ENCODE measurements at regions not wholly inside any gene's neighbourhood (a gene's known extent, or its start where the extent isn't known, plus 50 kb on each side); places are given as distances from the start of the nearest gene placed in this dataset.

DNA sequence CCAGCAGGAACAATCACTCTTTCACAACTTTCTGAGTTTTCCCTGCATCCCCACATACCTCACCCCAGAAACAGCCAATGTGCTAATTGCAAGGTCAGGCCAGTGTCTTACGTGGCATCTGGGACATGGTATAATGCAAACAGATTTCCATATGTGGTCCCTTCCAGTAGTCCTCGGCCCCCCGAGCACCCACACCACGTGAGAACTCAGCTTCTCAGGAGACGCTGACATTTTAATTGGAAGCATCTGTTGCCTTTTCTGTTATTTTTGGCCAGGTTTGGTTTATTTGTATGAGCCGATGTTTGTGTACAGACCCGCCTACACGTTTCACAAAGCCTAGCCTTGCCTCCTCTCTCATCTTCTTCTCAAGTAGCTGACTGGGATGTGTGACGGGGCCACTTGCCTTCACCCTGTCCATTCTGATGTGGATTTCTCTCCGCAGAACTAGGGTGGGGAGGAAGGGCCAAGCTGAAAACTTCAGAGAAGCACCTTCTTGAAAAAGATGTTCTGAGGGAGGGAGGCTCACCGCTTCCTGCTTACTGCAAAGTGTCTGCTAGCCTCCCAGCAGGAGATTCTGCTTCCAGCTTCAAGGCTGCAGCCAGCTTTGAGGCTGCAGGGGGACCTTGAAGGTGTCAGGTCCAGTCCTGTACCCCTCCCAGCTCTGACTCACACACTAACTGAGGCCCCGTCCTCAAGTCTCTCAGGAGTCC is 109.6 kb upstream of the SLC14A2 start:
- DNase-seq (ENCODE audit: extremely low read depth, low read depth): peak; percentile 75
- no peak overlapping the region for H3K4me3 ChIP-seq (replicated peaks; ENCODE audit: low read depth, low read length)
- TF ChIP-seq, protein P1, sequence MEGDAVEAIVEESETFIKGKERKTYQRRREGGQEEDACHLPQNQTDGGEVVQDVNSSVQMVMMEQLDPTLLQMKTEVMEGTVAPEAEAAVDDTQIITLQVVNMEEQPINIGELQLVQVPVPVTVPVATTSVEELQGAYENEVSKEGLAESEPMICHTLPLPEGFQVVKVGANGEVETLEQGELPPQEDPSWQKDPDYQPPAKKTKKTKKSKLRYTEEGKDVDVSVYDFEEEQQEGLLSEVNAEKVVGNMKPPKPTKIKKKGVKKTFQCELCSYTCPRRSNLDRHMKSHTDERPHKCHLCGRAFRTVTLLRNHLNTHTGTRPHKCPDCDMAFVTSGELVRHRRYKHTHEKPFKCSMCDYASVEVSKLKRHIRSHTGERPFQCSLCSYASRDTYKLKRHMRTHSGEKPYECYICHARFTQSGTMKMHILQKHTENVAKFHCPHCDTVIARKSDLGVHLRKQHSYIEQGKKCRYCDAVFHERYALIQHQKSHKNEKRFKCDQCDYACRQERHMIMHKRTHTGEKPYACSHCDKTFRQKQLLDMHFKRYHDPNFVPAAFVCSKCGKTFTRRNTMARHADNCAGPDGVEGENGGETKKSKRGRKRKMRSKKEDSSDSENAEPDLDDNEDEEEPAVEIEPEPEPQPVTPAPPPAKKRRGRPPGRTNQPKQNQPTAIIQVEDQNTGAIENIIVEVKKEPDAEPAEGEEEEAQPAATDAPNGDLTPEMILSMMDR (IDR thresholded peaks at IDR 0.05; ENCODE audit: low read depth, low read length, missing control alignments): no peak

DNA sequence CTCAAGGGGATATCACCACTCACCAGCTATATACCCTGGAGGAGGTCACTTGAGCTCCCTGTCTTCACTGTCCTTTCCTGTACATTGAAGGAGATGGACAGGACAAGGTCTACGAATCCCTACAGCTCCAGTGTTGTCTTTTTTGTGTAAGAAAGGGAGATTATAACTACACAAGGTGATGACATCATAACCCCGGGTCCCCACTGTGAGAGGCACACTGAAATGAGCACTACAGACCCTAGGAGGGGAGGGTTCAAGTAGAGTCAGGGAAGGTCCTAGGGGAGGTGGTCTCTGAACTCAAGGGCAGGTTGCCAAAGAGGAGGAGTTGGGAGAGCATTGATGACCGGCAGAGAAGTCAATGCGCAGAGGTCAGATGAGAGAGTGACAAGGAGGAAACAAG is 108.3 kb upstream of the SLC14A2 start:
- TF ChIP-seq, protein P1 (IDR thresholded peaks at IDR 0.05; ENCODE audit: low read depth, low read length, missing control alignments): no peak
- H3K4me3 ChIP-seq (replicated peaks; ENCODE audit: low read depth, low read length): no peak overlapping the region
- no peak for DNase-seq (ENCODE audit: extremely low read depth, low read depth)

DNA sequence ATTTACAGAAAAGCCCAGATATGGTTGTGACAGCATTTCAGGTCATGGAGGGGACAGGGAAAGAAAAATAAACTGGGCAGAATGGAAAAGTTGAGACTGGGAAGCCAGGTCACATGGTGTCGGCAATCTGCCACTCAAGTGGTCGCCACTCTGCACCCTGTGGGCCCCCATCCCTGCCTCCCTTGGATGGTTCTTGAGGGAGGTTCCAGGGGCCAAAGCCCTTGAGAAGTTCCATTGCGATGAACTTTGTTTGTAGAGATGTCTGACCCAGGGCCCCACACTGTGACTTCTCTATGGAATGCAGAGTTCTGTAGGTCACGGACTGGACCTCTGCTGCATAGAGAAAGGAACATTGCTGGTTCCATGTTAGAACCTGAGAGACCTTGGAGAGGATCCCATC is 105.7 kb upstream of the SLC14A2 start:
- TF ChIP-seq, protein P1 (IDR thresholded peaks at IDR 0.05; ENCODE audit: low read depth, low read length, missing control alignments): no peak
- DNase-seq (ENCODE audit: extremely low read depth, low read depth): no peak

DNA sequence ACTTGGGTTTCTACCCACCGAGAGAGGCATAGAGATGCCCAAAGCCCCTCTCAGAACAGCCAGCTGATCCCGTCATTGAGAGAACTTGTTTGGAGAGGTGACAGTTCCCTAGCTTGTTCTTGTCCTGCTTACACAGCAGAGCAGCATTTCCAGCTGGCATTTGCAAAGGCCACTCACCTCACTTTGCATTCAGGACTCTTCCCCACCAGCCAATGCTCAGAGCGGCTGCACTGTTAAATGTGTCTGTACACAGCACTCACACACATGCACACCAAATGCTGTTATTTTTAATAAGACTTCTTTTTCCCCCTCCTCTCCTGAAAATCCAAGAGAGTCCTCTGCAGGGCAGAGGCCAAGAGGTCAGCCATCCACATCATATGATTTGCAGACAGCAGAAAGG is 104.6 kb upstream of the SLC14A2 start:
- TF ChIP-seq, protein P1 (IDR thresholded peaks at IDR 0.05; ENCODE audit: low read depth, low read length, missing control alignments): no peak
- no peak for DNase-seq (ENCODE audit: extremely low read depth, low read depth)

More for the DNA sequence above, 105.7 kb upstream of the SLC14A2 start:
- H3K4me3 ChIP-seq (replicated peaks; ENCODE audit: low read depth, low read length): no peak overlapping the region

DNA sequence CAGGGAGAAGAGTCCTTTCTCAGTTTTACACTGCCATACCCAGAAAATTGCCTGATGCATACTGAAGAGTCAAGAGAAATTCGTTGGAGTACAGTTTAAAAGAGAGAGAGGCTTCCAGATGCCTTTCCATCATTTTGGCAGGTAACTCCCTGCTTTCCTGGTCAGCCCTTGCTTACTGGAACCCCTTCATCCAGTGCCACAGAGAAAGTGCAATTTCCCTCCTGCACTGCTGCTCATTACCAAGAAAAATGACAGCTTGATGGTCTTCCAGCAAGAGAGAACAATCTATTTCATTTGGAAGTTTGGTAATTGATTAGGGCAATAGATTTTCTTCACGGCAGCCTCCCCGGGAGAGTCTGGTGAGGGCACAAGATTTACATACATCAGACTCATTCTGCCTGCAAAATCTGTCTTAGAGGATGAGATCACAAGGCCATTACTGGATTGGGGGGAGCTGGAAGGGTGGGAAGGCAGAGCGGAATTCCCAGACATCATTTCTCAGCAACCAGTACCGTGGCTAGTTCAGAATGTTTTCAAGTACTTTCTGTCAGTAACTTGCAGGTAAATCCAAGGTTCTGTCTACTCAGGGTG is 102.8 kb upstream of the SLC14A2 start:
- TF ChIP-seq, protein P1 (IDR thresholded peaks at IDR 0.05; ENCODE audit: low read depth, low read length, missing control alignments): no peak
- no peak overlapping the region for H3K4me3 ChIP-seq (replicated peaks; ENCODE audit: low read depth, low read length)
- no peak for DNase-seq (ENCODE audit: extremely low read depth, low read depth)

More for the DNA sequence above, 104.6 kb upstream of the SLC14A2 start:
- H3K4me3 ChIP-seq (replicated peaks; ENCODE audit: low read depth, low read length): no peak overlapping the region

DNA sequence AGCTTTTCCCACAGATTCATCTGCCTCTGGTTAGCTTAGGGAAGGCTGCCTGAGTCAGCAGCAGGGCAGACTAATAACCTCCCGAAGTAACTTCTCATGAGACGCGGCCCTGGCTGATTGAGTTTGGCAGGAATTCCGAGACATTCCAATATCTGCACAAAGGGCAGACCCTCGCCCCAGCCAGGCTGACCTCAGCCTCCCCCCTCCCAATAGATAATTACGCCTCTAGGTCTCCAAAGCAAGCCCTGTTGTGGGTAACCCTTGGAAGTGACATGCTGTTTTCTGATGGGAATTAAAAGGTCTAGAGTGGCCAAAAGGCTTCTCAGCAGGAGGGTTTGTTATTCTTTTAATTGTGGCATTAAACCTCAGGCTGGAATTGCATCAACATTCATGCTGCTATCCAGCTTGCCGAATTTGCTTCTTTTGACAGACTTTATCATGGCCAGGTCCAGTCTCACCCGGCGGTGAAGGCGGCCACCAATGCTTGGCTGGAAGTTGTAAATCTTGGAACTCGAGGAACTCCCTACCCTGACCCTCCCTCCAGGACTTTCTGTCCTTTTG is 98.0 kb upstream of the SLC14A2 start:
- DNase-seq (ENCODE audit: extremely low read depth, low read depth): no peak
- H3K4me3 ChIP-seq (replicated peaks; ENCODE audit: low read depth, low read length): no peak overlapping the region
- TF ChIP-seq, protein P1 (IDR thresholded peaks at IDR 0.05; ENCODE audit: low read depth, low read length, missing control alignments): no peak
